ENCODE measurements at regions not wholly inside any gene's neighbourhood (a gene's known extent, or its start where the extent isn't known, plus 50 kb on each side); places are given as distances from the start of the nearest gene placed in this dataset.

DNA sequence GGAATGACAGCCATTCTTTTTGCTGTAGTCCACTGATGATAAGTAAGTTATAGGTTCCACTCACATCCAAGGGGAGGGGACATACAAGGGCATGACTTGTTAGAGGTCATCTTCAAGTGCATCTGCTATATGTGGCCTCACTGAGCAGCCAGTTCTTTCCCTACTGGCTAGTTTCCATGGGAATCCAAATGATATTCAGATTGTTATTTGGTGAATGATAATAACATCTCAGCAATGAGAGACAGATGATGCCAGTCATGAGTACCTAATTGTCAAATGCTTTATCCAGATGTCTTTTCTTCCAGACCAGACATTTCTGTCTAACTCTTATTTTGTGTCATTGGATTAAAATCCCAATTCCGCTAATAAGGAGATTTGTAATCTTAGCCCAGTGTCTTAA is 460.4 kb upstream of the BOD1L1 start:
- peaks cover 2 to 7% (median 4%) of the 10 kb centered on the region in 4 experiments; a peak in 5 of 7 replicates for H3K4me1 ChIP-seq (replicated peaks in 1 of 4; ENCODE audit: control insufficient read depth in 3 of 4, insufficient read depth in 4 of 4, low read length in 3 of 4)
- no peak overlapping the region for H2AFZ ChIP-seq (ENCODE audit: low read length)
- TF ChIP-seq MAFK (IDR thresholded peaks at IDR 0.05; ENCODE audit: low read depth, low read length) (no peak), TCF12 (IDR thresholded peaks at IDR 0.05; ENCODE audit: low read depth, low read length) (no peak), GABPA (IDR thresholded peaks at IDR 0.05; ENCODE audit: borderline replicate concordance, insufficient read depth, low read length) (no peak), PHF8 (conservative IDR thresholded peaks at IDR 0.05; ENCODE audit: low read depth, low read length) (no peak), EGR1 (IDR thresholded peaks at IDR 0.05; ENCODE audit: borderline replicate concordance, low read depth, low read length) (no peak), CBX8 (IDR thresholded peaks at IDR 0.05; ENCODE audit: borderline replicate concordance, low read depth, low read length) (no peak), ATF2 (IDR thresholded peaks at IDR 0.05; ENCODE audit: low read length) (no peak)

More for the DNA sequence above, 460.4 kb upstream of the BOD1L1 start:
- DNase-seq (ENCODE audit: low read depth in 1 of 2, low spot score in 2 of 2) (no peak), FAIRE-seq (no peak)
- no peak overlapping the region for H3K4ac ChIP-seq (replicated peaks; ENCODE audit: insufficient read length, low read depth, low read length)
- no peaks in the 10 kb centered on the region for H3K36me3 ChIP-seq (ENCODE audit: control insufficient read depth in 2 of 4, insufficient read depth in 4 of 4, low read length in 3 of 4)
- no peak overlapping the region for H4K91ac ChIP-seq (replicated peaks; ENCODE audit: insufficient read length, low read length)
- H2BK15ac ChIP-seq (ENCODE audit: low read length), result no peak overlapping the region
- no peak overlapping the region for H3K4me2 ChIP-seq (ENCODE audit: insufficient read depth in 1 of 2, low read depth in 2 of 2, low read length in 2 of 2)
- peaks cover 0 to 5% of the 10 kb centered on the region in 2 experiments; a peak in 1 of 4 replicates for H3K9me3 ChIP-seq (ENCODE audit: insufficient read depth in 2 of 2, low read depth in 1 of 2, low read length in 1 of 2)
- no peak overlapping the region for H3K14ac ChIP-seq (ENCODE audit: insufficient read length)
- ChIA-PET POLR2A (ENCODE audit: partially characterized antibody) (no interaction called here), CTCF (ENCODE audit: partially characterized antibody) (interaction anchor here (1.0 kb wide), 1 partner anchor 10 kb away, joined by 3 read pairs; no protein-coding TSS in a partner anchor)
- no peak overlapping the region for H3K23ac ChIP-seq (ENCODE audit: insufficient read length)
- H3K18ac ChIP-seq (ENCODE audit: extremely low read depth, low read length), result no peak overlapping the region
- H3K23me2 ChIP-seq (ENCODE audit: low read depth, low read length), result no peaks in the 10 kb centered on the region
- no peaks in the 10 kb centered on the region for H3K79me1 ChIP-seq (ENCODE audit: low read depth, low read length)
- no peaks in the 10 kb centered on the region for H4K20me1 ChIP-seq (replicated peaks in 1 of 2; ENCODE audit: control insufficient read depth in 1 of 2, insufficient read depth in 2 of 2, low read length in 2 of 2)
- no peak overlapping the region for H3K56ac ChIP-seq (replicated peaks; ENCODE audit: insufficient read length, low read depth, low read length)
- H2BK5ac ChIP-seq (ENCODE audit: low read depth, low read length), result no peak overlapping the region
- H4K5ac ChIP-seq (ENCODE audit: insufficient read length, low read depth, low read length), result no peak overlapping the region
- no peak overlapping the region for H3K9ac ChIP-seq (replicated peaks in 1 of 4; ENCODE audit: extremely low read depth in 1 of 4, low read depth in 3 of 4, low read length in 3 of 4)
- no peak overlapping the region for H3K4me3 ChIP-seq (ENCODE audit: extremely low read depth in 1 of 4, insufficient read depth in 2 of 4, low read depth in 3 of 4, low read length in 4 of 4)
- no peaks in the 10 kb centered on the region for H3K27me3 ChIP-seq (replicated peaks in 1 of 4; ENCODE audit: control insufficient read depth in 3 of 4, extremely low read depth in 1 of 4, insufficient read depth in 3 of 4, low read length in 3 of 4)
- H2BK120ac ChIP-seq (replicated peaks; ENCODE audit: low read depth, low read length), result no peak overlapping the region
- H3K27ac ChIP-seq (ENCODE audit: low read depth, low read length), result no peak overlapping the region
- H2BK20ac ChIP-seq (ENCODE audit: low read length), result no peak overlapping the region
- no peak overlapping the region for H2BK12ac ChIP-seq (ENCODE audit: low read depth, low read length)
- no peak overlapping the region for H2AK5ac ChIP-seq (ENCODE audit: low read depth, low read length)
- no peak overlapping the region for H4K8ac ChIP-seq (ENCODE audit: extremely low read depth, insufficient read depth, low read length)
- WGBS, 2 experiments (ENCODE audit: extremely low coverage in 1 of 2, insufficient coverage in 1 of 2, insufficient read length in 1 of 2, insufficient replicate concordance in 2 of 2, low coverage in 1 of 2, low lambda C conversion rate in 2 of 2, missing lambda C conversion rate in 1 of 2), result 90% methylated on average over 1 of the region's 1 CpG; no CpG with 5 or more reads in 1 of the 2 experiments
- no peaks in the 10 kb centered on the region for H3K79me2 ChIP-seq (ENCODE audit: control insufficient read depth in 1 of 2, insufficient read depth in 2 of 2, low read length in 2 of 2)

All from H1 (cell line).